ENCODE measurements at regions not wholly inside any gene's neighbourhood (a gene's known extent, or its start where the extent isn't known, plus 50 kb on each side); places are given as distances from the start of the nearest gene placed in this dataset.

- Histone ChIP-seq H3K36me3 (no peaks in the 10 kb centered on the region), H3K9me3 (no peaks in the 10 kb centered on the region), H3K4me1 (peaks cover 0 to 30% (median 18%) of the 10 kb centered on the region in 6 donors), H3K27me3 (replicated peaks in 1 of 7) (peaks cover 0 to 47% (median 0%) of the 10 kb centered on the region in 7 donors), H3K4me3 (no peak overlapping the region), H3K27ac (no peak overlapping the region)
- intact Hi-C loops (cut with DNase I; ENCODE audit: low total_unique reads): loop anchor here (5.0 kb wide), 1 partner anchor 542 kb away; no protein-coding TSS in a partner anchor
- DNase-seq: no peak
- TF ChIP-seq POLR2AphosphoS5 (IDR thresholded peaks at IDR 0.05) (no peak), POLR2A (IDR thresholded peaks at IDR 0.05) (no peak)
- TF ChIP-seq, protein P1, sequence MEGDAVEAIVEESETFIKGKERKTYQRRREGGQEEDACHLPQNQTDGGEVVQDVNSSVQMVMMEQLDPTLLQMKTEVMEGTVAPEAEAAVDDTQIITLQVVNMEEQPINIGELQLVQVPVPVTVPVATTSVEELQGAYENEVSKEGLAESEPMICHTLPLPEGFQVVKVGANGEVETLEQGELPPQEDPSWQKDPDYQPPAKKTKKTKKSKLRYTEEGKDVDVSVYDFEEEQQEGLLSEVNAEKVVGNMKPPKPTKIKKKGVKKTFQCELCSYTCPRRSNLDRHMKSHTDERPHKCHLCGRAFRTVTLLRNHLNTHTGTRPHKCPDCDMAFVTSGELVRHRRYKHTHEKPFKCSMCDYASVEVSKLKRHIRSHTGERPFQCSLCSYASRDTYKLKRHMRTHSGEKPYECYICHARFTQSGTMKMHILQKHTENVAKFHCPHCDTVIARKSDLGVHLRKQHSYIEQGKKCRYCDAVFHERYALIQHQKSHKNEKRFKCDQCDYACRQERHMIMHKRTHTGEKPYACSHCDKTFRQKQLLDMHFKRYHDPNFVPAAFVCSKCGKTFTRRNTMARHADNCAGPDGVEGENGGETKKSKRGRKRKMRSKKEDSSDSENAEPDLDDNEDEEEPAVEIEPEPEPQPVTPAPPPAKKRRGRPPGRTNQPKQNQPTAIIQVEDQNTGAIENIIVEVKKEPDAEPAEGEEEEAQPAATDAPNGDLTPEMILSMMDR (IDR thresholded peaks at IDR 0.05 in 8 of 11, conservative IDR thresholded peaks at IDR 0.05 in 3 of 11): no peak
- WGBS, 5 donors: 84 to 93% (median 90%) methylated on average over 11 of the region's 11 CpGs
Measured at GRCh38 chr3:193775421-193776077, 182.5 kb downstream of the OPA1 start.

GRCh38 chr3:193776626-193777358 lies 183.8 kb downstream of the OPA1 start:
- DNase-seq: no peak
- Histone ChIP-seq H3K4me3 (no peak overlapping the region), H3K27ac (no peak overlapping the region), H3K27me3 (replicated peaks in 1 of 7) (peaks cover 0 to 53% (median 0%) of the 10 kb centered on the region in 7 donors), H3K4me1 (peaks cover 0 to 38% (median 23%) of the 10 kb centered on the region in 6 donors), H3K9me3 (no peaks in the 10 kb centered on the region), H3K36me3 (no peaks in the 10 kb centered on the region)
- 52 to 59% (median 52%) methylated on average over 7 of the region's 7 CpGs for WGBS, 5 donors
- no peak for TF ChIP-seq POLR2A (IDR thresholded peaks at IDR 0.05)
- TF ChIP-seq, protein P1 (IDR thresholded peaks at IDR 0.05 in 8 of 11, conservative IDR thresholded peaks at IDR 0.05 in 3 of 11): no peak
- TF ChIP-seq POLR2AphosphoS5 (IDR thresholded peaks at IDR 0.05): no peak
- intact Hi-C loops (cut with DNase I; ENCODE audit: low total_unique reads): loop anchor here (5.0 kb wide), 1 partner anchor 541 kb away; no protein-coding TSS in a partner anchor

DNA sequence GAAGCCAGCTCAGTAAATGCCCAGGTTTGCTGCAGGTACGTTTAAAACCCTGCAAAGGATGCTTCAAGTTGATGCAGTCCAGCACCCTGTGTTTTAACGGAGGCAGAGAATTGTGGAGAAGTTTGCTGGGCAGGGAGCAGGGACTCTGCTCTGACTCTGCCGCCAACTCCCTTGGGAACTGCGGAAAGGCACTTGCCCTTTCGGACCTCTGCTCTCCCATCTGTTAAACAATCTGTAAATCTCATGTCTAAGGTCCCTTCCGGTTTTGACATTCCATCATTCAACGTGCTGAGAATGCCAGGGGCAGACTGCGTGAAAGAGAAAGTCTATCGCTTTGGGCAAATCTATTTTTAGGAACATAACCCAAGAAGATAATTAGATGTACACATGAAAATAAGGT lies 184.5 kb downstream of the OPA1 start:
- no peak for DNase-seq
- WGBS, 5 donors: 44 to 50% (median 49%) methylated on average over 9 of the region's 9 CpGs
- H3K4me1 ChIP-seq: peaks cover 0 to 38% (median 23%) of the 10 kb centered on the region in 6 donors
- TF ChIP-seq, protein P1 (IDR thresholded peaks at IDR 0.05 in 8 of 11, conservative IDR thresholded peaks at IDR 0.05 in 3 of 11): no peak
- TF ChIP-seq POLR2A (IDR thresholded peaks at IDR 0.05): no peak
- TF ChIP-seq POLR2AphosphoS5 (IDR thresholded peaks at IDR 0.05): no peak
- peaks cover 0 to 53% (median 0%) of the 10 kb centered on the region in 7 donors for H3K27me3 ChIP-seq (replicated peaks in 1 of 7)
- no peak overlapping the region for H3K27ac ChIP-seq
- intact Hi-C loops (cut with DNase I; ENCODE audit: low total_unique reads): loop anchor here (5.0 kb wide), 1 partner anchor 540 kb away; no protein-coding TSS in a partner anchor
- no peaks in the 10 kb centered on the region for H3K9me3 ChIP-seq
- no peak overlapping the region for H3K4me3 ChIP-seq
- H3K36me3 ChIP-seq: no peaks in the 10 kb centered on the region

- H3K27me3 ChIP-seq (replicated peaks in 1 of 7): peaks cover 0 to 47% (median 0%) of the 10 kb centered on the region in 7 donors
- no peaks in the 10 kb centered on the region for H3K36me3 ChIP-seq
- intact Hi-C loops (cut with DNase I; ENCODE audit: low total_unique reads): loop anchor here (5.0 kb wide), 1 partner anchor 539 kb away; no protein-coding TSS in a partner anchor
- peaks cover 0 to 38% (median 23%) of the 10 kb centered on the region in 6 donors for H3K4me1 ChIP-seq
- 58 to 87% (median 72%) methylated on average over 10 of the region's 10 CpGs for WGBS, 5 donors
- no peak overlapping the region for H3K27ac ChIP-seq
- DNase-seq: no peak
- no peaks in the 10 kb centered on the region for H3K9me3 ChIP-seq
- TF ChIP-seq POLR2A (IDR thresholded peaks at IDR 0.05): no peak
- TF ChIP-seq POLR2AphosphoS5 (IDR thresholded peaks at IDR 0.05): no peak
- TF ChIP-seq, protein P1 (IDR thresholded peaks at IDR 0.05 in 8 of 11, conservative IDR thresholded peaks at IDR 0.05 in 3 of 11): no peak
- H3K4me3 ChIP-seq: no peak overlapping the region
Measured at GRCh38 chr3:193778676-193779075, 185.7 kb downstream of the OPA1 start.
